ENCODE measurements at regions not wholly inside any gene's neighbourhood (a gene's known extent, or its start where the extent isn't known, plus 50 kb on each side); places are given as distances from the start of the nearest gene placed in this dataset.

DNA sequence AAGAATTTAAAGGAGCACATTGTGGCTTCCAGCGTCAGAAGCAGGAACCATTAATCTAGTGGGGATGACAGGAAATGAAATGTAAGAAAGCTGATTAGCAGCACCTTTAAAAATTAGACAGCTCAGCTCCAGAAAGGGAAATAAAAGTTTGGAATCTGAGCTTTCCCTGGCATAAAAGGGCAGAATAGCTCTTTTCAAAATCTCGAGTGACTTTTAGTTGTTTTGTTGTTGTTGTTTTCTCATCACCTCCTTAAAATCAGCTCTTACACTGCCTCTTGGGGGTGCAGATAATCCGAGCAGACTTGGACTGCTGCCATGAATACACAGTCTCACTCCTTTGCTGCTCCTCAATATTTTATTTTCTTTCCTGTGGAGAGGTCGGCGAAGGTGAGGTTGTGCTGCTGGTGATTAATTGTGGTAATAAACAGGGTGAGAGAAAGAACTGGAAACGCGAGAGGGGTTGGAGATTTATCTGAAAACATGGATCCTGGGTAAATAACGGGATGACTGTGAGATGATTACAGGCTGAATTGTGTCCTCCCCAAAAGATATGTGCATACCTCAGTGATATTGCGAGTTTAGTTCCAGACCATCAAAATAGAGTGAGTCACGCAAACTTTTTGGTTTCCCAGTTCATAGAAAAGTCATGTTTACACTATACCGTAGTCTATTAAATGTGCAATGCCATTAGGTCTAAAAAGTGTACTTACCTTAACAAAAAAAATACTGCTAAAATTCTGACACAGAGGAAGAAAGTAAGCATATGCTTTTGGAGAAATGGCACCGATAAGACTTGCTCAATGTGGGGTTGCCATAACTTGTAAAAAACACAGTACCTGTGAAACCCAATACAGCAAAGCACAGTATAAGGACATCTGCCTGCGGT, 787.7 kb downstream of the UQCRFS1 start:
- no peak for DNase-seq

DNA sequence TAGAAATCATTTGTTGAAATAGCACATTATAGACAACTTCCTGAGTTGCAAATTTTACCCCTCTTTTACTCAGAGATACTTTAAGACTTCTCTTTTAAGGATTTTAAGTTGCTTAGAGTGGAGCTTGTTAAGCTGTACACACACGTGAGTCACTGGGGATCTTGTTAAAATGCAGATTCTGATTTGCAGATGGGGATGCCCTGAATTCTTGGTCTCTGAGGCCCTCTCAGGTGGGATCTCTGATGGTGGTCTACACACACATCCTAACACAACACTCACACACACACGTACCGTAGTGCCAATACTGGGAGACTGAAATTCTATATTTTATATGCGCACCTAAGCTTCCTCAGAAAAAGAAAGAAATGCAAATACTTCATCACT, 788.3 kb downstream of the UQCRFS1 start:
- no peak for DNase-seq

DNA sequence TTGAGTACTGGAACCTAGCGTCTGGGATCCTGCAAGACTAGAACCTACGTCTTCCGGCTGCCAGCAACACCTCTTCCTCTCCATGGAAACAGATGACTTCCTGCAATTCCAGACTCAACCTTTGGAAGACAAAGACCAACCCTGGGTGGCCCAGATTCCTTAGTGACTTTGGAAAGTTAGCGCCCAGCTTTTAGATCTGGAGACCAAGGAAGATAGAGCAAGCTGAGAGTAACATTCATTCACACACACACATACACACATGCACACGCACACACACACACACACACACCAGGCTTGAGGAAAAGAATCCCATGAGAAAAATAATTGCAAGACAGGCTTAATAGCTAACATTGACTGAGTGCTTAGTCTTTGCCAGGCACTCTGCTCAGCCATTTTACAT, 788.9 kb downstream of the UQCRFS1 start:
- no peak for DNase-seq

DNA sequence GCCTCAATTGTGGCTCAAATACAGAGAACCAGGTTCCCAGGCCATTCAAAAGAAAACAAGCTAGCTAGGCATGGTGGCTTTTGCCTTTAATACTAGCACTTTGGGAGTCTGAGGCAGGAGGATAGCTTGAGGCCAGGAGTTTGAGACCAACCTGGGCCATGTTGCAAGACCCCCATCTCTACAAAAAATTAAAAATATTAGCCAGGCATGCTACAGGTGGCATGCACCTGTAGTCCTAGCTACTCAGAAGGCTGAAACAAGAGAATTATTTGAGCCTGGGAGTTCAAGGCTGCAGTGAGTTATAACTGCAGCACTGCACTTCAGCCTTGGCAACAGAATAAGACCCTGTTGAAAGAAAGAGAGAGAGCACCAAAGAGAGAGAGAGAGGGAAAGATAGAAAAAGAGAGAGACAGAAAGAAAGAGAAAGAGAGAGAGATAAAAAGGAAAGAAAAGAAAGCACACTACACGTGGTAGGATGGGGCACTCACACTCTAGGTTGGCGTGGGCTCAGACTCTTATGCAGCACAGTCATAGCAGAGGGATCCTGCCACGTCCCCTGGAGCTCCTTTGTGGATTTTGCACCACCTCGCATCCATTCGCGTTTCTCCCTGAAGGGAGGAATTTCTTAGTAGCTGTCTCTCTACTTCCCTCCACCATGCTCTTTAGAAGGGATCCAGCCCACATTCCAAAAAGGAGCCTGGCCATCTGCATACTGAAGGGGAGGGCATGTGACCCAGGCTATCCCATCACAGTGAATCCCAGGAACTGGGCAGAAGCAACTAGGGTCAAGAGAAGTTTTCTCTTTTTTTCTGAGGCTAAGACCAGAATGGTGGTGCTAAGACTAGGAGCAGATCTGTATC, 789.9 kb downstream of the UQCRFS1 start:
- no peak for DNase-seq

DNA sequence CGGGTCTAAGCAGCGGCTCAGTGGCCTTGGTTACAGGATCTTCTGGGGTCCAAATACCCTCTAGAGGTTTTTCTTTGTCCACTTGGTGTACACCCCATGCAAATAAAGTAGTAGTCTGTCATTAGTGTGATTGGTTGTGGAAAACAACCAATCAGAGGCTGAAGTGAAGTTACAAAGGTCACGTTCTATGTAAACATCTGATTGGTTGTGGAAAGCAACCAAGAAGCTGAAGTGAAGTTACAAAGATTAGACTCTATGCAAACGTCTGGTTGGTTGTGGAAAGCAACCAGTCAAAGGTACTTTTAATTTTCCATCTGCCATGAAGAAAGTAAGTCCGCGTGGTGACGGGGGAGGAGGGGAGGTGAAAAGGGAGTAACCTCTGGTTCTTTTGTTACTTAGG, 790.9 kb downstream of the UQCRFS1 start:
- no peak for DNase-seq

DNA sequence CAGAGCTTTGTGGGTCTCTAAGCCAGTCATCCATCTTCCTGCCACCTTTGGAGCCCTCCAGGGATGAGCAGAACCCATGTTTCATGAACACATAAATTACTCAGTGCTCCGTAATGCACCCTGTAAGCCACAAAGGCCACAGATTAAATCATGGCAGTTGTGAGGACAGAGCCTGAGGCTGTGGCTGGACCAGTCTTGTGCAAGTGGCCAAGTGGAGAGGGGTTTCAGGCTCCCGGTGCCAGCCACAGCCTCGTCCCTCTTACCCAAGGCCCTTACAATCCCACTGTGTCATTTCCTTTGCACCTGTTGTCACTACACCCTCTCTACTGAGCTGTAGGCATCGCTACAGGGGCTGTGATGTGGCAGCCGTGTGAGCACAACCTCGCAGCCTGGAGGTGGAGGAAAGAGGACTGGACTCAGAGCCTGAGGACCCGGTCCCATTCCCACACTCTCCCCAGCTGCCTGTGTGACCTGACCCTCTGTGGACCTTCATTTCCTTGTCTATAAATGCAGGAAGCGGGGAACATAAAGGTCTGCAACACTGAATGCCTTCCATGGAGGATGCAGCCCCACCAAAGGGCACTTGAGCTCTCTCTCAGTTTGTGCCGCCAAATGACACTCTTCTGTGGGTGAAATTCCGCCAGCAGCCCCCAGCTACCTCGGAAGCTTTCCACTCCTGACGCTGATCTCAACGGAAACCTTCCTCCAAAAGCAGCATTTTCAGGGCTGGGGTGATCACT, 792.0 kb downstream of the UQCRFS1 start:
- no peak for DNase-seq

DNA sequence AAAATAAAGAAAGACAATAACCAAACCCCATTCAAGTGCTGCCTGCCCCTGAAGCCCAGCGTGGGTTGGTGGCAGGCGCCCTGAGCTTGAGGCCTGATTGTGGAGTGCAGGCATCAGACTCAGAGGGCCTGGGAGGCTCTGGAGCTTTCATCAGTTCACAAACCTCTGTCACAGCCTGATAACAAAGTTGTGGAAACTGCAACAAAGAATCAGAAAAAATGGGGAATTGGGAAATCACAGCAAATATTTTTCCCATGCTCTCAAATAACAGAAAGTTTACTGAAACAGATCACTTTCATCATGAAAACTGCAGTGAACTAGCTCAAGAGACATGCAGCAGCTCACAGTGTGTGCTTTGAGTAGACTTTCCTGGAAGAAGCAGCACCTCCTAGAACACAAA, 793.6 kb downstream of the UQCRFS1 start:
- DNase-seq: no peak

DNA sequence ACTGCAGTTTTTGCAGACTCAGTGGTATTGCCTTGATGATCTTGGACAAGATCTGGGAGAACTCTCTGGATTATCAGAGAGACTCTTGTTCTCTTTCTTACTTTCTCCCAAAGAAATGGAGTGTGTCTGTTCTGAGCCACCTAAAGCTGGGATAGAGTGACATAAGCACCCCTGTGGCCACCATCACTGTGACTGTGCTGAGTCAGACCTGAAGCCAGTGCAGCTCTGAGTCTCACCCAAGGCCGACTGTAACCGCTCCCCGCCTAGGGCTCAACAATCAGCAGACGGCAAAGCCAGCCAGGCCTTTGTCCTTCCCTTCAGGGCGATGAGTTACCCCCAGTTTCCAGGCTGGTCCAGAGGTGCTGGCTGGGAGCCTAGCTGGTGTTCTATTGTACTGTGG, 795.6 kb downstream of the UQCRFS1 start:
- DNase-seq: no peak

DNA sequence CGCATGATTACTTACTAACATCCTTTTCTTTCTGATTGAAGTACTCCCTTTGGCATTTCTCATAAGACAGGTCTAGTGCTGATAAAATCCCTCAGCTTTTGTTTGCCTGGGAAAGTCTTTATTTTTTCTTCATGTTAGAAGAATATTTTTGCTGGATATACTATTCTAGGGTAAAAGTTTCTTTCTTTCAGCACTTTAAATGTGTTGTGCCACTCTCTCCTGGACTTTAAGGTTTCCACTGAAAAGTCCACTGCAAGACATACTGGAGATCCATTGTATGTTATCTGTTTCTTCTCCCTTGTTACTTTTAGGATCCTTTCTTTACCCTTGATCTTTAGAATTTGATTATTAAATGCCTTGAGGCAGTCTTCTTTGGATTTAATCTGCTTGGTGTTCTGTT, 796.7 kb downstream of the UQCRFS1 start:
- DNase-seq: no peak

DNA sequence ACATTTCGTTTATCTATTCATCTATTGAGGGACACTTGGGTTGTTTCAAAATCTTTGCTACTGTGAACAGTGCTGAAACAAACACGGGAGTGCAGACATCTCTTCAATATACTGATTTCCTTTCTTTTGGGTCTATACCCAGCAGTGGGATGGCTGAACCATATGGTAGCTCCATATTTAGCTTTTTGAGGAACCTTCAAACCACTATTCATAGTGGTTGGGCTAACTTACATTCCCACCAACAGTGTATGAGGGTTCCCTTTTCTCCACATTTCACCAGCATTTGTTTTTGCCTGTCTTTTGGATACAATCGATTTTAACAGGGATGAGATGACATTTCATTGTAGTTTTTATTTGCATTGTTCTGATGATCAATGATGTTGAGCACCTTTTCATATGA, 798.2 kb downstream of the UQCRFS1 start:
- no peak for DNase-seq

DNA sequence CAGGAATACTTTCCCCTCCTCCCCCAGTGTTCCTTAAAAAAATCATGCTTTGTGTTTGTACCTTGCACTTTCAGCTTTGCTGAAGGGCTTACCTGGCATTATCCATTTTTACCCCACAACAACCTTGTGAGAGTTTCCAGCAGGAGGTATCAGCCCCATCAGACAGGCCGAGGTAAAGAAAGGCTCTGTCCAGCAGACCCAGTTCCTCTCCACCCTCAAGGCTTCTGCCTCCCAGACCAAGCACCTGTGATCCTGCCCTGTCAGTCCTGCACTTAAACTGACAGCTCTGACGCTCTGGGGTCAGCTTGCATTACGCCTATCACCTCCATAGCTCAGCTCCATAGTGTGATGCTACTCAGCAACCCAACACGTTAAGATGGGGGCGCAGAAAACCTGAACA, 803.1 kb downstream of the UQCRFS1 start:
- no peak for DNase-seq

DNA sequence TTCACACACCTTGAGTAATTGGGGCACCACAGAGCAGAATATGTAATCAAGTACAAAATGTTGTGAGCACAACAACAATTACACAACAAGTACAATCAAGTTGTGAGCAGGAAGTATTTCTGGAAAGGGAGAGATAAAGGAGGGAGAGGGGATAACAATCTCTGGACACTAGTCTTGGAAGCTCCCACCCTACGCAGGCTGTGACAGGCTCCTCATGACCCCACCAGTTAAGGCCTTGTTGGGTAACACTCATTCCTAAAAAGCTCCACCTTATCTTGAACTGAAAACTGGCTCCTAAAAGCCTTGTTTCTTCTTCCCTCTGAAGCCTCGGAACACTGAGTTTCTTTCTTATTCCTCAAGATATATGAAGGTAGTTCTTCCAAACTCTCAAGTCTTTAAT, 806.0 kb downstream of the UQCRFS1 start:
- no peak for DNase-seq

DNA sequence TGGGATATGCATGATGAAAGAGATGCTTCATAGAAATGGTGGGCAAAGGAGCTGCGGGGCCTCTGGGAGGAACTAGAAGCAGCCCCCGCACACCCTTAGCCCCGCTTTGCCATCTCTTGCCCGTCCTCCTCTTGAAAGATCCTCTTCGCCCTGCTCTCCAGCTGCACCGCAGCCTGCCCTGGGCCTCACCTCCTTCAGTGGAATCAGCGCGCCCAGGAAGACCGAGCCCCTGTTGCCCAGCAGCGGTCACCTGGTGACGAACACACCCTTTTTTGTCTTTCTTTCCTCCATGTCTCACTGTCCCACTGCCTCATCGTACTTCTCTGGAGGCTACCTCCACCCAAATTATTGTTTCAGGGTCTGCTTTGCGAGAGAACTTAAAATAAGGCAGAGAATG, 807.6 kb downstream of the UQCRFS1 start:
- DNase-seq: no peak

DNA sequence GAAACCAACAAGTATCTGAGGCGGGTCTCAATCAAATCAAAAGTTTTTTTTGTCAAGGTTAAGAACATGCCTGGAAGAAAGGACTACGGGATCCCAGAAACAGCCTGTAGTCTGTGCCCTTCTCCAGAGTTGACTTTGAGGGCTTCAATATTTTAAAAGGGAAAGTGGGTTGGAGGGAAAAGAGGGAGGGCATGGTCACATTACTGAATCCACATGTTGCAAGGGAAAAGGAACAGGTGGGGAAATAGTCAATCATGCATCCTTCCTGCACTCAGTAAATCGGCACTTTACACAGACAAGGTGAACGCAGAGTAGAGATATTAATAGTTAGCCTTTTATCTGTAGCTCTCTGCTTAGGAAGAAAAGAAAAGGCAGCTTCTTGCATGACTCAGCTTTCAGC, 808.5 kb downstream of the UQCRFS1 start:
- no peak for DNase-seq

DNA sequence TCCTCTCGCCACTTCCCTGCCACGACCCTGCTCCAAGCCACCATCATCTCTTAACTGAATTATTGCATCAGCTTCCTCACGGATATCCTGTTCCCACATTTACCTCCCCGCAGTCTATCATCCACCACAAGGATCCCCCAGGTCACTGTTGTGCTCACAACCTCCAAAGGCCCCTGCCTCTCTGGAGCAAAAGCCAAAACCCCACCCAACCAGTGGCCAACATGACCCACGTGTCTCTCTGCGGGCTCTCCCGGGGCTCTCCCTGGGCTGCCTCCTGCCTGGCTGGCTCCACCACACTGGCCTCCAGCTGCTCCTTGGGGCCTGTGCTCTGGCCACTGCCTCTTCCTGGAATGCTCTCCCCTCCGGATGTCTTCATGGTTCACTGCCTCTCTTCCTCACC, 809.3 kb downstream of the UQCRFS1 start:
- DNase-seq: no peak

DNA sequence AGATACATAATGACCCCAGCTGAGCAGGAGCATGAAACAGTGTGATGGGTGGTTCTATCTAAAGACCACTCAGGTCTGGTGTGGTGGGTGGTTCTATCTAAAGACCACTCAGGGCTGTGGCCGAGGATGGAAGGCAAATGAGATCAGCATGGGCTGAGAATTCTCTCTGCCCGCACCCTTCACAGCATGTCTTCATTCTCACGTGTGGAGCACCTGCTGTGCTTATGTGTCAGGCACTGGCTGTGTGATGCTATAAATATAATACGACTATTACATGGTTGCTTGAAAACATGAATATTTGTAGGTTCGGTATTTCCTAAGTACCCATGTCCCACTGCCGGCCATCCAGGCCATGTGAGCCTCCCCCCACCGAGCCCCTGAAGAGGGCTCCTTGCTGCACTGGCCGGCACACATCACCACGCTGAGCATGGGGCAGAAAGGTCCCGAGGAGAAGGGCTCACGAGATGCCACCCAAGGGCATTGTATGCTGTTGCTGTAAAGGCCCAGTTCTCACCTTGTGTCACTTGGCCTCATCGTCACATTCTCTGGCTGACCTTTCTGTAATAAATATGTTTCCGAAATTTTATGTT, 810.2 kb downstream of the UQCRFS1 start:
- no peak for DNase-seq

DNA sequence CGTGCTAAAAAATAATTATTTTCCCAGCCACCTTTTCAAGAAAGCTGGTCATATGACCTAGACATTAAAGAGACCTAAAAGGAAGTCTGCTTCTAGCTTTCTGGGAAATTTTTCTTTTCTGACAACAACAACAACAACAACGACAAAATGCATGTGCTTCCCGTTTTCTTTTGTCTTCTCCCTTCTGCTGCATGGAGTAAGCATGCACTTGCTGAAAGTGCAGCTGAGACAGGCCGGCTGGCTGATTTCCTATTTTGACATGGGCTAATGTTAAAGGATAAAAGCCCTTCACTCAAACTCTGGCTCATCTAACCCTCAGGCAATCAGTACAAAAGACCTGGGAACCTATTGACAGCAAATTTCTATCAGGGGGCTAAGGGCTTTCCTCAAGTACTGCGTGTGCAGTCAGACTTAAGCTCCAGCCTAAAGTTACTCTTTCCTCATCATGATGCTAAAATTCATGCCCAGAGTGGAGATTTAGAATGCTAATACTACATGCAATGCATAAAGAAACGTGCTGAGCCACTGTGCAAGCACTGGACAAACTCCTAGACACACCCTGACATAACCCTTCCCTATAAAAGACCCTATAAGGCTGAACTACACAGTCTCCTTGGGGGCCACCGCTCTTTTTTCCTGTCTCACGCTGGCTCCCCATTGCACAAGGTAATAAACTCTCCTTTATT, 811.1 kb downstream of the UQCRFS1 start:
- no peak for DNase-seq

DNA sequence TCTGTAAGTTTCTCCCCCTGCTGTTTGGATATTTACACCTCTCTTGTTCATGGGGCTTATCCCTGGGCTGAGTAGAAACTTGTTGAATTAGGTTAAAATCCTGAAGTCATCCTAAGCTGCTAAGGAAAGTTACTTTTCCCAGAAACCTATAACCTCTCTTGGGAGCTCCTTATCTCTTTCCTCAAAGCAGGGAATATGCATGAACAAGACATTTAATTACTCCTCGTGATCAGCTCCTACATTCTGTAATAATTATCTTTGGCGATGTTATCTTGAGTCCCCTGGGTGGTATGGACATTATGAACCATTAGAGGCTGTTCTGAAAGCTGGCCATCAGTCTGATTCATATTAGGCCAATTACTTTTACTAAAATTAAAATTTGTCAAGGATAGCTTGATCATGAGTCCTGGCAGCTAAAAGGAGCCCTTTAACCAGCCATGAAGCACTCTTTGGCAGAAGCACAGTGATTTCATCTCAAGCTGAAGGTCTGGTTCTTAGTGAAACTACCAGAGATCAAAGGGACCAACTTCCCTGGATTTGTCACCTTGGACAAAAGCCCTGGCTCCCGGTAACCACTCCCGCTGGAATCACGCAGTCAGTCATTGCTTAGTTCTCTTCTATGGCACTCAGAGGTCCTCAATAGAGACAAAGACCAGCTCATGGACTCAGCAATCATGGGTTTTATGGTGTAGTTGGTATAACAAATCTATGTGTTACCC, 811.8 kb downstream of the UQCRFS1 start:
- no peak for DNase-seq

DNA sequence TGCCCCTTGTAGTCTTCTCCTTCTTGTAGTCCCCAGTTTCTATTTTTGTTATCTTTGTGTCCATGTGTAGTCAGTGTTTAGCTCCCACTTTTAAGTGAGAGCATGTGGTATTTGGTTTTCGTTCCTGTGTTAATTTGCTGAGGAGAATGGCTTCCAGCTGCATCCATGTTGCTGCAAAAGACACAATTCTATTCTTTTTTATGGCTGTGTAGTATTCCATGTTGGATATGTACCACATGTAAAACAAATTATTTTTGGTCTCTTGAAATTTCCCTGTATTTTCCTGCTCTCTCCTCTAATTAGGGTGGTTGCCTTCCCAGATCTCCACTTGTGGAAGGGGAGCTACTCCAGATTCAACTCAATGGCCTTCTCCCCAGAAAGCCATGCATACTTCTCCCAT, 813.8 kb downstream of the UQCRFS1 start:
- DNase-seq: no peak

DNA sequence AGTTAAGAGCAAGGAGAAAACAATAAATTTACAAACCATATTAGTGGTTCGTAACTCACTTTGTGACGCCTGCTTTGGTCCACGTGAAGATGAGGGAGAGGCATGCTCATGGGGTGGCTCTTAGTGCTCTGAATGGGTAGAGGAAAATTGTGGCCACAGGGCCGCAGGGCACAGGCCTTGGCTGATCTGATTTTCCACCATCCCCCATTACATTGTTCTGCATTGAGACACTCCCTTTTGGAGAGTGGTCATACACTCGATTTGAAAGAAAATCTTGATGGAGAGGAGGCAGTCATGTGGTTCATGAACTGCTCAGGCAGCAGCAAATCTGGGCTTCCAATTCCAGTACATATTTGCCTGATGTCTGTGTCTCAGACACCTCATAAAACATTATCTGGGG, 815.2 kb downstream of the UQCRFS1 start:
- DNase-seq: no peak

DNA sequence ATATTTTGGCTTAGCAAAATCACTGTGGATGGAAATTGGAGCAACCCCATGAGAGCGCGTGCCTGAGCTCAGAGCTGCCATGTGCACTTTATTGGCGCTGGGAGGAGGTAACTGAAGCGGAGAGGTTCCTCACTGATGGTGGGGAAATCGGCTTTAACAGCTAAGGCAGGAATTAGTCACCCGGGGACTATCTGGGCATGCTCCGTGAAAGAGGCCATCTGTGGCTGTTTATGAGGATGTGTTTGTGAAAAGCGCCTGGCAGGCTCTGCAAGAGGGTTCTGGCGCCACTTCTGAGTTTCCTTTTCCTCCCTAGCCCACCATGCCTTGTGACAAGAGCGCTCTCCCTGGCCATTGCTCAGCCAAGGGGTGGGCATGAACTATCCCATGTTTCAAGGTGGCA, 815.6 kb downstream of the UQCRFS1 start:
- no peak for DNase-seq

All from hippocampal formation (tissue), 2 donors.